ENCODE measurements at regions not wholly inside any gene's neighbourhood (a gene's known extent, or its start where the extent isn't known, plus 50 kb on each side); places are given as distances from the start of the nearest gene placed in this dataset.

DNA sequence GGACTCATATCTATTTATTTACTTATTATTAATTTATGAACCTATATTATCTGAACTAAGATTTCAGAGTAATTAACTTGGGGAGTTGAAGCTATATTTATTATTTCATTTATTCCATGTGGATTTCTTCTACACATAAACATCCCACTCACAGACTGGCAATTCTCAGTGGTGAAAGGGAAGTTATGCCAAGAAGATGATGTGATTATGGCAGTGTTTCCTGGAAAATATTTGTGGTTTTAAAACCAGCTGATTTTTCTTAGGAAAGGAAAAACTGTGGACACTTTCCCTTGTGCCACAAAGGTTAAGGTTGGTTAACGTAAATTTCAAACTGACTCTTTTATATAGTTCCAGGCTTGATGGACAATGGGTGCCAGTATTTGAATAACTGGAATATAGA, 513.1 kb downstream of the SLITRK6 start:
- TF ChIP-seq, protein P1, sequence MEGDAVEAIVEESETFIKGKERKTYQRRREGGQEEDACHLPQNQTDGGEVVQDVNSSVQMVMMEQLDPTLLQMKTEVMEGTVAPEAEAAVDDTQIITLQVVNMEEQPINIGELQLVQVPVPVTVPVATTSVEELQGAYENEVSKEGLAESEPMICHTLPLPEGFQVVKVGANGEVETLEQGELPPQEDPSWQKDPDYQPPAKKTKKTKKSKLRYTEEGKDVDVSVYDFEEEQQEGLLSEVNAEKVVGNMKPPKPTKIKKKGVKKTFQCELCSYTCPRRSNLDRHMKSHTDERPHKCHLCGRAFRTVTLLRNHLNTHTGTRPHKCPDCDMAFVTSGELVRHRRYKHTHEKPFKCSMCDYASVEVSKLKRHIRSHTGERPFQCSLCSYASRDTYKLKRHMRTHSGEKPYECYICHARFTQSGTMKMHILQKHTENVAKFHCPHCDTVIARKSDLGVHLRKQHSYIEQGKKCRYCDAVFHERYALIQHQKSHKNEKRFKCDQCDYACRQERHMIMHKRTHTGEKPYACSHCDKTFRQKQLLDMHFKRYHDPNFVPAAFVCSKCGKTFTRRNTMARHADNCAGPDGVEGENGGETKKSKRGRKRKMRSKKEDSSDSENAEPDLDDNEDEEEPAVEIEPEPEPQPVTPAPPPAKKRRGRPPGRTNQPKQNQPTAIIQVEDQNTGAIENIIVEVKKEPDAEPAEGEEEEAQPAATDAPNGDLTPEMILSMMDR (IDR thresholded peaks at IDR 0.05; ENCODE audit: borderline replicate concordance, extremely low read depth, low read length, poor library complexity, severe bottlenecking): no peak
- TF ChIP-seq EZH2 (IDR thresholded peaks at IDR 0.05; ENCODE audit: borderline replicate concordance, low read depth, low read length, severe bottlenecking): no peak
